H54 (cell line): ENCODE measurements at regions not wholly inside any gene's neighbourhood (a gene's known extent, or its start where the extent isn't known, plus 50 kb on each side); places are given as distances from the start of the nearest gene placed in this dataset.

Experiments used
- DNase-seq: peaks from one replicate; pipeline ENCODE4 v3.0.0; 2011; ENCODE audit warnings: low spot score, mixed read lengths; ENCODE audit not compliant: insufficient read length
- FAIRE-seq: peaks from 3 replicates; lab custom pipeline; 2011; peaks lifted over from hg19 to GRCh38; lab: Jason Lieb, UNC
- POLR2A ChIP-seq: IDR thresholded peaks from 2 replicates; pipeline ENCODE4 v1.6.1; 2011; ENCODE audit warnings: low read depth, mild to moderate bottlenecking, low read length

DNA sequence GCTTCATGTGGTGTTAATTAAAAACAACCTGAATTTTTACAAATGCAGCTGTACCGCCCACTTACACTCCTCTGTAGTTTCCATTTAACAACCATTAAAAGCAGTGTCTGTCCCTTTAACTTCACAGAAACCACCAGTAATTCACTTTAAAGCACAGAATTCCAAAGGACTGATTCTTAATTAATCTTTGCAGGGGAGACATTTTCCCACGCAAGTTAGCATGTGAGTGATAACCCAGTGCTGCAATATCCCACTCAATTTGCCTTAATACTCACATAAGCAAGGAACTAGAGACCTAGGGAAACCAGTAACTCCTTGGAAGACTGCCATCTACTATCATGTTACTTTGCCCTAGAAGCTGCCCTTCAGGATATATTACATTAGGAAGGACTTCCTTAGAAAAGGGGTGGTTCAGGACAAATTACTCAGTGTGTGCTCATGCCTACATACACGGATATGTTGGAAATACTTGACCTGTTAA, 102.3 kb downstream of the OSR1 start:
- TF ChIP-seq POLR2A, result no peak
- peak; percentile 19 for DNase-seq
- FAIRE-seq, result peak; percentile 97

- DNase-seq (no peak), FAIRE-seq (no peak)
- no peak for TF ChIP-seq POLR2A
These were observed 102.9 kb downstream of the OSR1 start for GRCh38 chr2:19255481-19255880.

DNA sequence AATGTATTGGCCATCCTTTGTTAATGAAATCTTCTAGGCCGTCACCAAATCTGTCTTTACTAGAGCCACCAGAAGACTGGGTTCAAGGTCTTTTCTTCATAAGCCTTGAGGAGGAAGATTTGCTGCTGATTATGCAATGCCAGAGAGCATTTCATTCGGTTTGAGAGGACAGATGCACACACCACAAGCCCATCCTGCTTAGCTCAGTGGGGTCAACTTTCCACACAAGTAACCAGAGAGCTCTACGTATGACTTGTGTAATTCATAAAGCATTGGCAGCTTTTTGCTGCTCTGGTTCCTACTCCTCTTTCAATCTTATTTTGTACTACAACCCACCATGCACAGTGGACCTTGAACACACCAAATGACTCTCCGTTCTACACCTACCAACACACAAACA, 106.9 kb downstream of the OSR1 start:
- DNase-seq (no peak), FAIRE-seq (no peak)
- TF ChIP-seq POLR2A, result no peak

DNA sequence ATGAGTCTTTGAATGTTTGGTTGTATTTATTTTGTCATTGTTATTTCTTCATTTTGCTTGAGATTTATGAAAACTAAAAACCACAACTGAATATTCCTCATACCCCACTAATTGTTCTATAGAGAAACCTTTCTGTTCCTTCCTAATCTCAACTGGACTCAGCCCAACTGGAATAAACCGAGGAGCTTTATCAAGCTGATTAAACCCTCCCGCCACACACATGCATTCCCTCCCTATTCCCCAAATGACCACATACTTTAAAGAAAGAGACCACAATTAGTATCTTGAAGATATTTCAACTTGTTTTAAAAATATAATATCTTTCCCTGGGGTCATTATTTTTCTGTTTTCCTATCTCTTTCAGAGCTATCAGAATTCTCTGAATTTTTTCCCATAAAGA, 107.5 kb downstream of the OSR1 start:
- no peak for TF ChIP-seq POLR2A
- no peak for DNase-seq
- FAIRE-seq, result no peak

GRCh38 chr2:19247186-19247585, 111.2 kb downstream of the OSR1 start:
- FAIRE-seq (no peak), DNase-seq (no peak)
- no peak for TF ChIP-seq POLR2A

GRCh38 chr2:19246496-19246895, 111.9 kb downstream of the OSR1 start:
- TF ChIP-seq POLR2A, result no peak
- FAIRE-seq, result no peak

DNA sequence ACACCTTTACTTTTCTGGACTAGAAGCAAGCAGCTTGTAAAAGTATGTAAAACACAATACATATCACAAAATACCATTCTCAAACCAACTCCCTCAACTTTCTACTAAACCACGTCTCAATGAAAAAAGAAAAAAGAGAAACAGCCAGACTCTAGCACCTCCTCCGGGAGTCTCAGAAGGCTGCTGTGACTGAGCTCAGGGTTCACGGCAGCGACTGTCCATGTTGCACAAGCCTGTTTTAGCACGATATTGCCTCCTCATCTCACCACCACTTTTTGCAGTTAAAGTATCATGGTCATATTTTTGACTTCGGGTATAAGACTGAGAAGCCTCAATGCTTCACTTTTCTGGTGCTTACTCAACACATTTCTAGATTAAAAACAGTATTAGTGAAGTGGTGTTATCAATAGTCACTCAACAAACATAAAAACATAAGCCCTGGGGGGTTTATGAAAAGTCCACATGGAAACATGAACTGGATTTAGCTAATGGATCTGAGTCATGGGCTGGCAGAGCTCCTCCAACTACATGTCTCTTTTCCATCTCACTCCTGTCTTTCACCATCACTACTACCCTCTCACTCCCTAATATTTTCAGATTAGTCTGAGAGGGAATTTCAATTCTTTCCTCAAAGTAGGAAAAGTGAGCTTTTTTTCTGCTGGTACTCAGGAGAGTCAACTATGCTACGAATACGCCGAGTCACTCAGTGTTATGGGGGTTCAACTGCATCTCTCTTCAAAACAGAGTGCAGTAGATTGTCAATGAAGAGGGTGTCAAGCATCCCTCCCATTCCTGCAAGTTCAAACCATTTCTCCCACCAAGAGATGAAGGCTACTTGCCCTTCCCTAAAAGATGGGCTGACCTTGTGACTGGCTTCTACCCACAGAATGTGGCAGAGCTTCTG, 113.7 kb downstream of the OSR1 start:
- FAIRE-seq (no peak), DNase-seq (no peak)
- no peak for TF ChIP-seq POLR2A

More at GRCh38 chr2:19246496-19246895, 111.9 kb downstream of the OSR1 start:
- DNase-seq, result no peak

GRCh38 chr2:19238440-19239060, 119.9 kb downstream of the OSR1 start:
- DNase-seq (no peak), FAIRE-seq (no peak)
- TF ChIP-seq POLR2A, result no peak

- no peak for TF ChIP-seq POLR2A
- no peak for DNase-seq
- no peak for FAIRE-seq
These were observed 123.1 kb downstream of the OSR1 start for GRCh38 chr2:19235308-19235707.

DNA sequence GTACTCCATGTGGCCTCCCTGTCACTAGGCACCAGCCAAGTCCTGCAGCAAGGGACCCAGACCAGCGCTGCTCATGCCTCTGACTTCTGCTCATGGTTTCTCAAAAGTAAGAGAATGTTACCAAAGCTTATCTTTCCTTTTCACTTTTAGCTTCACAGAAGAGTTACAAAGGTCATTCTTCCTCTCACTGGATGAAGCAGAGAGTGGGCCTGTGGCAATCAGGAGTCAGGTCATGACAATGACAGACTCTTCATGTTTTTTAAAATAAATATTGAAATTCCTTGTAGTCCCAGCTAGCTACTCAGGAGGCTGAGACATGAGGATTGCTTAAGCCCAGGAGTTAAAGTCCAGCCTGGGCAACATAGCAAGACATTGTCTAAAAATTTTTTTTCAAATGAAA, 126.1 kb downstream of the OSR1 start:
- DNase-seq (no peak), FAIRE-seq (no peak)
- TF ChIP-seq POLR2A, result no peak

DNA sequence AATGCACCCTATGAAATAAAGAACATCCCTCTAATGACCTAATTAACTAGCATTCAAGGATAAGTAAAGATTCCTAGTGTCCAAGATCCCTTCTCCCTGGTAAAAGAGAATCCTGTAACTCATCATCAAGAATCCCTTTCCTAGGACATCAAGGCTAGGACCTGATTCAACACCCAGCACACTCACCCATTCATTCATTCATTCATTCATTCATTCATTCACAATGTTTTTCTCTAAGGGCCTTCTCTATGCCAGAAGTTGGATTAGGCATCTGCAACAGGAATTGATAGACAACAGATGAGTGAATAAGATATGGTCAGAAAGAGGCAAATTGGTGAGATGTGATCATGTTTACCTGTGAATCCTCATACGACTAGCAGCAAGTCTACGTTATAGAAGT, 126.8 kb downstream of the OSR1 start:
- DNase-seq (no peak), FAIRE-seq (no peak)
- TF ChIP-seq POLR2A, result no peak

DNA sequence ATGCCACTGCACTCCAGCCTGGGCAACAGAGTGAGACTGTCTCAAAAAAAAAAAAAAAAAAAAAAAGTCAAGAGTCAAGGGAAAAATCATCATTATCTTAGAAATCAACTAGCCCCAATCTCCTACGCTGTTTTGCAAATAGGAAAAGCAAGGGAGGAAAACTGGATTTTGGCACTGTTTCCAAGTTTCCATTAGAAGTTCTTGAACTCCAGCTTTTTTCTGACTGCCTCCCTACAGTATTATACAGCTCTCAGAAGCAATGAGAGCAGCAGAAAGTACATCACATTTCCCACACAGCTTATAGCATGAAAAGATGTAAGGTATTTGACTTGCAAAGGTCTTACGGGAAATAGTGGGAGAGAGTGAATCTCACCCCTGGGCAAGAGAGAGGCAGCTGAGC, 127.8 kb downstream of the OSR1 start:
- no peak for FAIRE-seq
- no peak for TF ChIP-seq POLR2A

DNA sequence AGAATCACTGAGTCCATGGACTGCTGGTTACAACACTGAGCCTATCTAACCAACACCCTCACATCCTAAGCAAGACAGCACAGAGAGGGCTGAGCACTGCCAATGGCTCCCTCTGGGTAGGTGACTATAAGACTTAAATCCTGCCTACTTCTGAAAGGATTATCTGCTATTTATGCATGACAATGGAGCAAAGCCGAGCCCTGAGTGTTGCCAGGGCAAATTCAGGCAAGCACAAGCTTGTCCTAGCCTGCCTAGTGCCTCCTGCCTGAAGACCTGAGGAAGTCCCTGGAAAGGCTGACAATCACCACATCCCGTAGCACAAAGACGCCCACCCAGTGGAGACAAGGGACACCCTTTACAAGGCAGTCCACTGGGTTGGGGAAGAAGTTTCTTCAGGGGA, 129.7 kb downstream of the OSR1 start:
- TF ChIP-seq POLR2A, result no peak
- FAIRE-seq (no peak), DNase-seq (no peak)

More for the DNA sequence above, 127.8 kb downstream of the OSR1 start:
- no peak for DNase-seq

GRCh38 chr2:19228181-19228593, 130.2 kb downstream of the OSR1 start:
- FAIRE-seq (no peak), DNase-seq (no peak)
- no peak for TF ChIP-seq POLR2A

GRCh38 chr2:19226871-19227270, 131.6 kb downstream of the OSR1 start:
- FAIRE-seq, result no peak

More at GRCh38 chr2:19226871-19227270, 131.6 kb downstream of the OSR1 start:
- no peak for TF ChIP-seq POLR2A
- DNase-seq, result no peak
